GM04504 (cell line): ENCODE measurements at regions not wholly inside any gene's neighbourhood (a gene's known extent, or its start where the extent isn't known, plus 50 kb on each side); places are given as distances from the start of the nearest gene placed in this dataset.
A peak's percentile ranks its signal among the peaks of the same experiment; 100 is the strongest.

Experiments
- DNase-seq: peaks from one replicate; pipeline ENCODE4 v3.0.0-alpha.2; 2012; ENCODE audit warnings: low read depth

DNA sequence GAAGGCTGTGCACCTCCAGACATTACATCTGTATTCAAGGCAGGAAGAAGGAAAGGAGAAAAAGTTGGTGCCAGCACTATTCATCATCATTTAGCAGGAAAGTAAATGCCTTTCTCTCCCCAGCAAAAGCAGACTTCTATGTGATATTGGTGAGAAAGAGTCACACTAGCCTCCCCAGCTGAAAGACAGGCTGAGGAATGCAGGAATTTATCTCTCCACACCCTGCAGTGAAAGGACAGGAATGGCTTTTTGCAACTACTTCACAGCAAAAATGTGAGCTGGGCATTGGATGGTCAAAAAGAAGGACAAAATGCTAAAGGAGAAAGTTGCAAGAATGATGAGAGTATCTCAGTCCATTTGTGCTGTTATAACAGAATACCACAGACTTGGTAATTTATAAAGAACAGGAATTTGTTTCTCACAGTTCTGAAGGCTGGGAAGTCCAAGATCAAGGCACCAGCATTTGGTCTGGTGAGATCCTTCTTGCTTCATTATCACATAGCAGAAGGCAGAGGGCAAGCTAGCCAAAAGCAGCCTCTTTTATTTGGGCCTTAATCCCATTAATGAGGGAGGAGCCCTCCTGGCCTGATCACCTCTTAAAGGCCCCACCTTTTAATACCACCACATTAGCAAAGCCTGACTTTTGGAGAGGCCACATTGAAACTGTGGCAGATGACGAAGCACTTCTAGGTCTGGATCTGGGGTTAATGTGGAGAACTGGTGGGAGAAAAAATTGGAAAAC is 388.1 kb upstream of the SLC14A2 start:
- no peak for DNase-seq

DNA sequence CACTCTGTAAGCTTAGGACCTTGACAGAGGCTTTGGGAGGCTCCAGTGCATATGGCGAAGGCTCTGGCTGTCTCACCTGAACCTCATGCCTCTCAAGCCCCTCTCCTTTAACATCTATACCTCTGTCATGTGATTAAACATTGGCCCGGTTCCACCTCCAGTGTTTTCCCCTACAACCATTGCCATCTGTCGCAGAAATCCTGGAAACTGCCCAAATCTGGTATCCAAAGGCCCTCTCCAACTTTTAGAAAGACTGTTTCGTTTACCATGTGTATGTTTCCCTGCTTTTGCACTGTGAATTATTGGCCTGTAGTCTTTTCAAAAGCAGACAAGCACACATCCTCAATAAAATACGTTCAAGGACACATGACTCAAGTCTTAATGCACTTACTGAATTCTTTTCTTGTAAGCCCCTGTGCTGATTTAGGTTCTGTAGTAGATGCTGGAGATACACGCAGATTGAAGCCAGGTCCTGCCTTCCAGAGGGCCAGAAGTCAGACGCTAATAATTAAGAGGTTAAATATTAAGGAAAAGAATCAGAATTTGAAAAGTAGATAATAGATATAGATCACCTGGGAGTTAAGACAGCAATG is 386.4 kb upstream of the SLC14A2 start:
- no peak for DNase-seq

GRCh38 chr18:45231617-45232016 is 383.7 kb upstream of the SLC14A2 start:
- no peak for DNase-seq

GRCh38 chr18:45232061-45232460 is 383.2 kb upstream of the SLC14A2 start:
- DNase-seq, result no peak

DNA sequence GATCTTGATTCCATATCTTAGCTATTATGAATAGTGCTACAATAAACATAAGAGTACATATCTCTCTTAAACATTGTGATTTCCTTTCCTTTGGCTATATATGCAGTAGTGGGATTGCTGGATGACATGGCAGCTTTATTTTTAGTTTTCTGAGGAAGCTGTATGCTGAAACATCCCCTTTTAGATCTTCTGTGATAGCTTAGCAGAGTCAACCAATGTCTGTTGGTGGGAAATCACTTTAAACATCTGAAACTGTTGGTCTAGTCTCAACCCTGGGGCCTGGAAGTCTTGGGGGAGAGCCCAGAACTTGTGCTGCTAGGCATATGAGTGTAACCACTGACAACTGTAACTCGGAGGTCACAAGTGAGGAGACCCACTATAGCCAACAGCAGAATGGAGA is 378.6 kb upstream of the SLC14A2 start:
- DNase-seq, result no peak

GRCh38 chr18:45237343-45238098 is 377.8 kb upstream of the SLC14A2 start:
- DNase-seq, result no peak

- DNase-seq, result no peak
Measured at GRCh38 chr18:45241271-45241670, 374.0 kb upstream of the SLC14A2 start.

DNA sequence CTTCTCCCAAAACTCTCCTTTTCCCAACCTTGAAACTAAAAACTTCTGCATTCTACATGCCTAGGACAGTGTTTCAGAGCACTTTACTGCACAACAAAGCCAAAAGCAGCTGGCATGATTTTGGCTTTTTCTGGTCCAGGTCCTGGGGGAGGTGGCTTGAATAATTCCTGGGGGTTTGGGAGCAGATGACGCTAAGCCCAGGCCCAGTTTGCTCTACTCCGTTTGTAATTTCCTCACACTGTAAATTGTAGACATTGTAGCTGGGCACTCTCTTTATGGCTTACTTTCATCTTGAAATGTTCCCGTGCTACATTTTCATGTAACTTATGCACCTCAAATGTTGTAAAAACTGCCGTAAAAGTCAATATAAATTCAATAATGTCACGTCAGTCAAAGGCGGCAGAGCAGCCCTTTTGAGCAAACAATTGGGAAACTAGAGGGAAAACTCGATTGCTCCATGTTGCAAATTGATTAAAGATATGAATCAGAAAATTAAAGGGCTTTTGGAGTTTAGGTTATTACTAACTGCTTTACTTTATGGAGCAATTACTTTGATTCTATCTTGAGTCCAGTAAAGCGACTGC is 373.2 kb upstream of the SLC14A2 start:
- no peak for DNase-seq

GRCh38 chr18:45243340-45244110 is 371.8 kb upstream of the SLC14A2 start:
- no peak for DNase-seq

DNA sequence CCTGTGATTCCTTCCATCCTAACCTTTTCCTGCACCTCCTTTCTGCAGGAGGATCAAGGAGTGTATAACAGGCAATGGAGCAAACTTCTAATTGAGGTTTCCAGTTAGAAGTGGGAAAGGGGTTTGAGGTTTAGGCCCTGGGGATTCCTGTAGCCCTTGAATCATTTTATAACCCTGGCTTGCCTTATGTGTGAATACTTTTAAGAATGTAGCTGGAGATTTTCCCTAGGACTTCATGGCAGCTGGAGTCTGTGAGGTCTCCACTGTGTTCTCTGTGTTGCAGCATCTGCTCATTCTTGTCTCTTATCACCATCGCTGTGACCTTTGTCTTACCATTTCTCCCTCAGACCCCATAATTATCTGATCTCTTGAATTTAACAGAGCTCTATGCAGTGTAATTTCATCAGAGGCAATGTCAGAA is 370.2 kb upstream of the SLC14A2 start:
- DNase-seq, result no peak

- peak; percentile 59 for DNase-seq
Measured at GRCh38 chr18:45248240-45248903, 366.9 kb upstream of the SLC14A2 start.

GRCh38 chr18:45249246-45249661 is 366.0 kb upstream of the SLC14A2 start:
- peak; percentile 47 for DNase-seq

GRCh38 chr18:45250479-45250878 is 364.8 kb upstream of the SLC14A2 start:
- no peak for DNase-seq

DNA sequence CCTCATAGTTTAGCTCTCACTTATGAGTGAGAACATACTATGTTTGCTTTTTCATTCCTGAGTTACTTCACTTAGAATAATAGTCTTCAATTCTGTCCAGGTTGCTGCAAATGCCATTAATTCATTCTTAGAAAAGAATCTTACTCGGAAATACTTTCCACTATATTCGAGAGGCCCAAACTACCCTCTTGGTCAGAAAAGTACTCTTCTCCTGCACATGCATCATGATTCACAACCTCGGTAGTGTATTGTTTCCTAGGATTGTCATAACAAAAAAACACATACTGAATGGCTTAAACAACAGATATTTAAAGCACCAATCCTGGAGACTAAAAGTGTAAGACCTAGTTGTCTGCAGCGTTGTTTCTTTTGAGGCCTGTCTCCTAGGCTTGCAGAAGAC is 364.0 kb upstream of the SLC14A2 start:
- no peak for DNase-seq

DNA sequence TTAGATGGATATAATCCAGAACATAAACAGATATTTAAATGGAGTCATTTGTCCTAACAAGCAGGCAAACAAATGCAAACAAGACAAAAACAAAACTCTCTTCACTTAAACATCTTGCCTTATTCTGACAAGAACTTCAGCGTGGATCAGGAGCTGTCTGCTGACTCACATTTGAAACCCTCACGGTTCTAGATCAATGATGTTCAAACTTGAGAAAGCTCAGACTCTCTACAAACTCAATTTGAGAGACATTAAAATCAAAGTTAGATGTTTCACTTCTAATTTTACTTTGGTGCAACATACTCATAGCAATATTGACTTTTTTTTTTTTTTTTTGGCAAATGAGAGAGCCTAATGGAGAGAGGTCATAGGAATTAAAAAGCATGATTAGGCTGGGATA is 362.8 kb upstream of the SLC14A2 start:
- DNase-seq, result no peak

GRCh38 chr18:45253056-45253565 is 362.2 kb upstream of the SLC14A2 start:
- no peak for DNase-seq

- DNase-seq, result no peak
Measured at GRCh38 chr18:45253973-45254708, 361.1 kb upstream of the SLC14A2 start.

GRCh38 chr18:45254709-45255082 is 360.6 kb upstream of the SLC14A2 start:
- peak; percentile 55 for DNase-seq

- peak; percentile 80 for DNase-seq
Measured at GRCh38 chr18:45255197-45255890, 359.9 kb upstream of the SLC14A2 start.

DNA sequence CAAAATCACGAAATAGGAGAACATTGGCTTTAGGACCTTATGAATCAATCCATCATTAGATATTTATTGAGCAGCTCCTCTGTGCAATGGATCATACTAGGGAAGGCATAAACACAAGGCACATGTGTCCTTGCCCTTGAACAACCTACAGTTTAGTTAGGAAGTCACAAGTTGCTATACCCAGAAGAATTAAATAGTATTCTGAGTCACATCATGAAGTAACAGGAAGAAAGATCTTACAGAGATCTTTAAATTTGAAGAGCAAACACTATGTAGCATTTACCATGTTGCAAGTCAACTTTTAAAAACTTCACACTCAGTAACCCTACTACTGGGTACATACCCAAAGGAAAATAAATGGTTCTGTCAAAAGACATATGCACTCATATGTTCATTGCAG is 355.2 kb upstream of the SLC14A2 start:
- no peak for DNase-seq
